ENCODE measurements at regions not wholly inside any gene's neighbourhood (a gene's known extent, or its start where the extent isn't known, plus 50 kb on each side); places are given as distances from the start of the nearest gene placed in this dataset.

- DNase-seq (ENCODE audit: extremely low spot score, unreplicated experiment), result no peak
- Mint-ChIP-seq H3K36me3 (no peaks in the 10 kb centered on the region), H3K27me3 (no peaks in the 10 kb centered on the region), H3K4me1 (ENCODE audit: unreplicated experiment) (no peaks in the 10 kb centered on the region), H3K27ac (no peak overlapping the region), H3K4me3 (no peak overlapping the region), H3K9me3 (no peaks in the 10 kb centered on the region)
- no peak for TF ChIP-seq CTCF (conservative IDR thresholded peaks at IDR 0.05)
Observed at GRCh38 chr6:97909380-97909779, 626.4 kb upstream of the MMS22L start.

GRCh38 chr6:97913721-97914120 lies 630.7 kb upstream of the MMS22L start:
- H3K27me3 Mint-ChIP-seq, result no peaks in the 10 kb centered on the region
- no peak for DNase-seq (ENCODE audit: extremely low spot score, unreplicated experiment)
- H3K36me3 Mint-ChIP-seq, result no peaks in the 10 kb centered on the region
- no peaks in the 10 kb centered on the region for H3K9me3 Mint-ChIP-seq
- no peak overlapping the region for H3K4me3 Mint-ChIP-seq
- no peaks in the 10 kb centered on the region for H3K4me1 Mint-ChIP-seq (ENCODE audit: unreplicated experiment)
- H3K27ac Mint-ChIP-seq, result no peak overlapping the region
- TF ChIP-seq CTCF (conservative IDR thresholded peaks at IDR 0.05), result no peak

GRCh38 chr6:97914912-97915311 lies 631.9 kb upstream of the MMS22L start:
- TF ChIP-seq CTCF (conservative IDR thresholded peaks at IDR 0.05), result no peak
- H3K27ac Mint-ChIP-seq, result no peak overlapping the region
- H3K4me3 Mint-ChIP-seq, result no peak overlapping the region

GRCh38 chr6:97915537-97915936 lies 632.5 kb upstream of the MMS22L start:
- no peak for DNase-seq (ENCODE audit: extremely low spot score, unreplicated experiment)
- Mint-ChIP-seq H3K4me3 (no peak overlapping the region), H3K9me3 (no peaks in the 10 kb centered on the region), H3K36me3 (no peaks in the 10 kb centered on the region), H3K27ac (no peak overlapping the region), H3K4me1 (ENCODE audit: unreplicated experiment) (no peaks in the 10 kb centered on the region), H3K27me3 (no peaks in the 10 kb centered on the region)
- TF ChIP-seq CTCF (conservative IDR thresholded peaks at IDR 0.05), result no peak

More at GRCh38 chr6:97914912-97915311, 631.9 kb upstream of the MMS22L start:
- Mint-ChIP-seq H3K4me1 (ENCODE audit: unreplicated experiment) (no peaks in the 10 kb centered on the region), H3K27me3 (no peaks in the 10 kb centered on the region), H3K9me3 (no peaks in the 10 kb centered on the region), H3K36me3 (no peaks in the 10 kb centered on the region)
- DNase-seq (ENCODE audit: extremely low spot score, unreplicated experiment), result no peak

GRCh38 chr6:97917369-97917768 lies 634.4 kb upstream of the MMS22L start:
- Mint-ChIP-seq H3K27ac (no peak overlapping the region), H3K36me3 (no peaks in the 10 kb centered on the region), H3K4me1 (ENCODE audit: unreplicated experiment) (no peaks in the 10 kb centered on the region), H3K27me3 (no peaks in the 10 kb centered on the region), H3K9me3 (no peaks in the 10 kb centered on the region), H3K4me3 (no peak overlapping the region)
- no peak for TF ChIP-seq CTCF (conservative IDR thresholded peaks at IDR 0.05)
- DNase-seq (ENCODE audit: extremely low spot score, unreplicated experiment), result no peak

- no peak overlapping the region for H3K4me3 Mint-ChIP-seq
- TF ChIP-seq CTCF (conservative IDR thresholded peaks at IDR 0.05), result no peak
- DNase-seq (ENCODE audit: extremely low spot score, unreplicated experiment), result no peak
- H3K36me3 Mint-ChIP-seq, result no peaks in the 10 kb centered on the region
- H3K4me1 Mint-ChIP-seq (ENCODE audit: unreplicated experiment), result no peaks in the 10 kb centered on the region
- H3K27ac Mint-ChIP-seq, result no peak overlapping the region
- no peaks in the 10 kb centered on the region for H3K27me3 Mint-ChIP-seq
- no peaks in the 10 kb centered on the region for H3K9me3 Mint-ChIP-seq
Observed at GRCh38 chr6:97919046-97919445, 636.0 kb upstream of the MMS22L start.

All from type B pancreatic cell (in vitro differentiated cells).